Sigmoid colon (tissue), 6 donors: ENCODE measurements at regions not wholly inside any gene's neighbourhood (a gene's known extent, or its start where the extent isn't known, plus 50 kb on each side); places are given as distances from the start of the nearest gene placed in this dataset.

Source experiments
- DNase-seq: peaks from one replicate; pipeline ENCODE4 v3.0.0-alpha.2; 2019
- H3K27ac ChIP-seq, 4 donors: fragments of 200-600 bp; sonication (generic); one replicate each; pipeline ENCODE4 v1.5.1; 2016 to 2019; ENCODE audit warnings: mild to moderate bottlenecking in 1 of 4
- H3K27me3 ChIP-seq, 3 donors: fragments of 200-600 bp; sonication (generic); one replicate each; pipeline ENCODE4 v1.5.1; 2019; ENCODE audit warnings: mild to moderate bottlenecking in 1 of 3
- H3K36me3 ChIP-seq, 4 donors: fragments of 200-600 bp; sonication (generic); one replicate each; pipeline ENCODE4 v1.5.1; 2016 to 2019
- H3K4me1 ChIP-seq, 4 donors: fragments of 200-600 bp; sonication (generic); one replicate each; pipeline ENCODE4 v1.5.1; 2017 to 2019
- H3K4me3 ChIP-seq, 4 donors: fragments of 200-600 bp; sonication (generic); one replicate each; pipeline ENCODE4 v1.5.1; 2017 to 2019; ENCODE audit warnings: mild to moderate bottlenecking in 2 of 4, moderate library complexity in 1 of 4
- H3K9me3 ChIP-seq, 4 donors: fragments of 200-600 bp in 3 of 4; sonication (generic) in 3 of 4; one replicate each; pipeline versions ENCODE4 v1.5.1 to v1.6.1; 2013 to 2019
- CTCF ChIP-seq, 4 experiments: fragments of 450-650 bp in 3 of 4; fragments of 200-600 bp in 1 of 4; IDR thresholded peaks; one replicate each; pipeline ENCODE4 v1.5.1; 2016 to 2019; ENCODE audit warnings: antibody characterized with exemption in 4 of 4, mild to moderate bottlenecking in 3 of 4, moderate library complexity in 2 of 4
- EP300 ChIP-seq, 4 donors: sonication (generic); formaldehyde crosslinking; IDR thresholded peaks; one replicate each; pipeline ENCODE4 v1.6.1; 2017; ENCODE audit warnings: antibody characterized with exemption in 4 of 4
- POLR2A ChIP-seq, 2 donors: fragments of 450-650 bp; IDR thresholded peaks; one replicate each; pipeline ENCODE4 v1.6.1; 2016; ENCODE audit warnings: antibody characterized with exemption in 2 of 2, mild to moderate bottlenecking in 2 of 2, moderate library complexity in 2 of 2
- POLR2AphosphoS5 ChIP-seq, 4 donors: sonication (generic); formaldehyde crosslinking; IDR thresholded peaks; one replicate each; pipeline ENCODE4 v1.6.1; 2017; ENCODE audit warnings: antibody characterized with exemption in 4 of 4
- WGBS, 2 donors: extraction: QIAGEN DNeasy Blood & Tissue Kit; methylation state at CpG; one replicate each; pipeline ENCODE4 v1.1.7; 2013; 5-methylcytosine and 5-hydroxymethylcytosine counted together
- intact Hi-C: fragments of 100-400 bp; cut with DNase I; formaldehyde crosslinking; loops from one replicate; pipeline ENCODE4 v1.15.1; 2023
- donor health status: healthy with polysubstance abuse.
- donor health status: healthy.

- intact Hi-C loops = no loop called here
- TF ChIP-seq CTCF (IDR thresholded peaks at IDR 0.05) (no peak), EP300 (IDR thresholded peaks at IDR 0.05) (no peak), POLR2A (IDR thresholded peaks at IDR 0.05) (no peak), POLR2AphosphoS5 (IDR thresholded peaks at IDR 0.05) (no peak)
Observed at GRCh38 chr1:195765099-195765498, 843.1 kb downstream of the KCNT2 start.

GRCh38 chr1:195763907-195764374 lies 844.3 kb downstream of the KCNT2 start:
- TF ChIP-seq CTCF (IDR thresholded peaks at IDR 0.05) (no peak), POLR2A (IDR thresholded peaks at IDR 0.05) (no peak), POLR2AphosphoS5 (IDR thresholded peaks at IDR 0.05) (no peak), EP300 (IDR thresholded peaks at IDR 0.05) (no peak)
- intact Hi-C loops = no loop called here
- DNase-seq = no peak
- Histone ChIP-seq H3K9me3 (no peaks in the 10 kb centered on the region), H3K27ac (no peak overlapping the region), H3K36me3 (no peaks in the 10 kb centered on the region), H3K27me3 (no peaks in the 10 kb centered on the region), H3K4me3 (no peak overlapping the region), H3K4me1 (no peaks in the 10 kb centered on the region)
- 86 to 91% methylated on average over 4 of the region's 4 CpGs for WGBS, 2 donors

More at GRCh38 chr1:195765099-195765498, 843.1 kb downstream of the KCNT2 start:
- Histone ChIP-seq H3K9me3 (no peaks in the 10 kb centered on the region), H3K4me1 (no peaks in the 10 kb centered on the region), H3K36me3 (no peaks in the 10 kb centered on the region), H3K4me3 (no peak overlapping the region), H3K27ac (no peak overlapping the region), H3K27me3 (no peaks in the 10 kb centered on the region)
- no peak for DNase-seq
- 94 to 96% methylated on average over 1 of the region's 1 CpG for WGBS, 2 donors

DNA sequence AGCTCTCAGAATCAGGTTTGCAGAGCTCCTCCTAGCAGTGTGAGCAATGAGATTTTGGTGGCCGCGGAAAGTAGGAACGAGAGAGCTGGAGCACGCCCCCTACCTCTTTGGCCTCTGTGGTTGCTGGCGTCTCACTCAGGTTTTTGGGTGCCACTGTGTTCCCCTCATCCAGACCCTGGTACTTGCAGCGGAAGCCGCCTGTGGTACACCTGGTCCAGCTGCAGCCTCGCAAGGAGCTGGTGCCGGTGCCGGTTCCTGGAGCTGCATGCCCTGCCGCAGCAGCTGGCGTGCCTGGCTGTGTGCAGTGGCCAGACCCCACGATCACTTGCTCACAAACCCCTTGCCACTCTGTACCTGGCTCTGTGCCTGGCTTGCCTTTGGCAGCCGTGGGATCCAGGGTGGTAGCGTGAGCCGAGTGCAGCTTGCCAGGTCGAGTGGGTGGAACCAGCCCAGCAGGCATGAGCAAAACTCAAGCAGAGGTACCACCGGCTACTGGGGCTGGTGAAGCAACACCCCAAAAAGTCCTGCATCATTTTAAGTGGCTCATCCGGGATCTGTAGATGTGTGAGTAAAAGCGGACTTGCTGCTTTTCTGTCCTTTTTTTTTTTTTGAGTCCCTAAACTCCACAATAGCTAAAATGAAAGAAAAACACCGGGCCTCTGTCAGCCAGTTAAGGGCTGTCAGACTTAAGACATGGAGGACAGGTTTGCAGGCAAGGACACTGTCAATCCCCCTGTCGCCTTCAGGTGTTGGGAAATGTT lies 844.9 kb downstream of the KCNT2 start:
- TF ChIP-seq CTCF (IDR thresholded peaks at IDR 0.05) (no peak), POLR2A (IDR thresholded peaks at IDR 0.05) (no peak), POLR2AphosphoS5 (IDR thresholded peaks at IDR 0.05) (no peak), EP300 (IDR thresholded peaks at IDR 0.05) (no peak)
- Histone ChIP-seq H3K36me3 (no peaks in the 10 kb centered on the region), H3K4me3 (no peak overlapping the region), H3K27me3 (no peaks in the 10 kb centered on the region), H3K4me1 (no peaks in the 10 kb centered on the region), H3K27ac (no peak overlapping the region), H3K9me3 (no peaks in the 10 kb centered on the region)
- 92 to 95% methylated on average over 22 of the region's 22 CpGs for WGBS, 2 donors
- DNase-seq = no peak
- intact Hi-C loops = no loop called here

DNA sequence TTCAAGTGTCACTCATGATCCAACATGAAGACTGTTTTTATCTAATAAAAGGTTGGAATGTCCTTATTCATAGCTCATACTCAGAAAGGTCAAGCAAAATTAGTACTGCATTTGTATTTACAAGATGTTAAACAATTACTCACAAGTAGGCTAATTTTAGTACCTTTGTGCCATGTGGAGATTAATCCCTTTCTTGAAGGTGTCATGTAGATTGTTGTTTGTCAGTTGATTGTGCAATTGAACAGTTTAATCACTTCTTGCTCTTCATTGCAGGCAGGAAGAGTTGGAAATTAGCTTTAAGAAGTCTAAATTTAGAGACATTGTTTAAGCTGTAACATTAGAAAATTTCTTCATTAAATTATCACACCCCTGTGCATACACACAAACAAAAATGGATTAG lies 847.1 kb downstream of the KCNT2 start:
- no peak for DNase-seq
- no peak for TF ChIP-seq POLR2A (IDR thresholded peaks at IDR 0.05)
- TF ChIP-seq EP300 (IDR thresholded peaks at IDR 0.05) = no peak
- no peak for TF ChIP-seq POLR2AphosphoS5 (IDR thresholded peaks at IDR 0.05)
- no peak for TF ChIP-seq CTCF (IDR thresholded peaks at IDR 0.05)
- no peaks in the 10 kb centered on the region for H3K4me1 ChIP-seq
- no peaks in the 10 kb centered on the region for H3K36me3 ChIP-seq
- H3K4me3 ChIP-seq = no peak overlapping the region
- no peaks in the 10 kb centered on the region for H3K9me3 ChIP-seq
- no peak overlapping the region for H3K27ac ChIP-seq
- intact Hi-C loops = no loop called here
- no peaks in the 10 kb centered on the region for H3K27me3 ChIP-seq

DNA sequence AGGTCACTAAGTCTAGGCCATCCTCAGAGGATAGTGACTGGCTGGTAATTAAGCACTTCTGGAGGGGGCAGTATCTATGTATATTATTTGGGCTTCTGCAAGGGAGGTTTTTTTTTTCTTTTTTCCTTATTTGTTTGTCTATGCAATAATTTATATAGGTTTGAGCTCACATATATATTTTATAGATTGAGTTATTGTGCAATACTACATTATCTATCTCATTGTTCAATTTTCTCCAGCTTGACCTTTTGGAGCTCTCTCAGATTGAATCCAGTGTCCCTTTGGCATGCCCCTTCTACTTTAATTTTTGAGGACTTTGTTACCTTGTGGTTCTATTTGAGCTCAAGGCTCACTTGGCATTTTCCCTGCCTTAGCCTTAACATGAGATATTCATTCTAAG lies 852.1 kb downstream of the KCNT2 start:
- no peak for DNase-seq
- H3K36me3 ChIP-seq = no peaks in the 10 kb centered on the region

More for the DNA sequence above, 852.1 kb downstream of the KCNT2 start:
- intact Hi-C loops = no loop called here
- H3K9me3 ChIP-seq = no peaks in the 10 kb centered on the region
- H3K27ac ChIP-seq = no peak overlapping the region
- TF ChIP-seq CTCF (IDR thresholded peaks at IDR 0.05) (no peak), POLR2A (IDR thresholded peaks at IDR 0.05) (no peak), POLR2AphosphoS5 (IDR thresholded peaks at IDR 0.05) (no peak), EP300 (IDR thresholded peaks at IDR 0.05) (no peak)
- H3K4me3 ChIP-seq = no peak overlapping the region
- no peaks in the 10 kb centered on the region for H3K4me1 ChIP-seq
- no peaks in the 10 kb centered on the region for H3K27me3 ChIP-seq
